HG02852 (cell line): ENCODE measurements at regions not wholly inside any gene's neighbourhood (a gene's known extent, or its start where the extent isn't known, plus 50 kb on each side); places are given as distances from the start of the nearest gene placed in this dataset.
A peak's percentile ranks its signal among the peaks of the same experiment; 100 is the strongest.

ENCODE experiments used
- ATAC-seq: cut with Tn5 transposase; IDR thresholded peaks from one replicate; pipeline ENCODE4 v1.9.1; 2021; ENCODE audit warnings: mild to moderate bottlenecking, moderate library complexity; ENCODE audit not compliant: unreplicated experiment

DNA sequence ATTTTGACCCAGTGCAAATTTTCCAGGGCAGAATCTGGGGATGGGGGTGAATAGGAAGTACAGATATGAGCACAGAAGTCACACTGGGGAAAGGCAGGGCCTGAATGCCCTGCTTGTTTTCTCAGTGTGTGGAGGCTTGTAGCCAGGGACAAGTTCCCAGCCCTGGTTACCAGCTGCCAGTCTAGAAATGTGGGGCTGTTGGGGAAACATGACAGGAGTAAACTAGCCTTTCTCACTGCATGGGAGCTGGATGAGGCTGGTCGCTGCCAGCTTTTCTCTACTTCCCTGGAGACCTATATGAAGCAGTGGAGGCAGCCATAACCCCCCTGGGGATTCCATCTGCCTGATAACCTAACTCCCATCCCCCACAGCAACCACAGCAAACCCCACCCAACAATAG is 2267.7 kb downstream of the PCDH9 start:
- ATAC-seq: no peak

DNA sequence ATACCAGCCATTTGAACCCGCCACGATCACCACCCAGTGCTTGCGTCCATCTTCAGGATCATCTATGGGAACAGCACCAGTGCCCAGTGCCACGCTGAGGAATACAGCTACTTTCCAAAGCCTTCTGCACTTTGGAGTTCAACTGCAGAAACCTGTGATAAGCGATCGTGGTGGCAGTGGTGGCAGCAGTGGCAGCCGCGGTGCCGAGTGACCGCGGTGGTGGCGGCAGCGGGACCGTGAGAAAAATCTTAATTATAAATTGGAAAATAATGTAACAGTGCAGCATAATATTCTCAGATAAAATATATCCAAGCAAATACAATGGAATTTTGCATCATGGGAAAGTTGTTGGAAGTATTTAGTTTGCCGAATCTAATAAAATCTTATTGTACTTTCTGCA is 2270.9 kb downstream of the PCDH9 start:
- no peak for ATAC-seq

GRCh38 chr13:64958106-64958505 is 2272.0 kb downstream of the PCDH9 start:
- ATAC-seq: no peak

DNA sequence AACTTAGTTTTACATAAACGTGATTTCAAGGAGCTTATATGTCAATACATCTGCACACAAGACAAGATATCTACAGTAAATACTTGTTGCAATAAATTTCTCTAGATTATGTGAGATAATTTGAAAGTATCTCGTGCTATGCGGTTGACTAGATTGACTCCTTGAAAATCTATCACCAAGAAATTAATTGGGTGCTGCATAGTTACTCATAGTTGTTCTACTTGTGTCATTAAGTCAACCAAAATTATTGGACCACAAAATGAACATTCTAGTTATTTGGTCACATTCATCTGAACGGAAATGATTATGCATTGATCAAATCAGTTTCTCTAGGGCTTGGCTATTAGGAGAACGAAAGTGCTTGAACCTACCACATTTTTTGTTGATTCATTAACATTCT is 2291.5 kb downstream of the PCDH9 start:
- no peak for ATAC-seq

GRCh38 chr13:64937302-64937701 is 2292.8 kb downstream of the PCDH9 start:
- ATAC-seq: no peak

GRCh38 chr13:64936879-64937278 is 2293.3 kb downstream of the PCDH9 start:
- no peak for ATAC-seq

- no peak for ATAC-seq
These were observed 2294.7 kb downstream of the PCDH9 start for GRCh38 chr13:64935441-64935840.

DNA sequence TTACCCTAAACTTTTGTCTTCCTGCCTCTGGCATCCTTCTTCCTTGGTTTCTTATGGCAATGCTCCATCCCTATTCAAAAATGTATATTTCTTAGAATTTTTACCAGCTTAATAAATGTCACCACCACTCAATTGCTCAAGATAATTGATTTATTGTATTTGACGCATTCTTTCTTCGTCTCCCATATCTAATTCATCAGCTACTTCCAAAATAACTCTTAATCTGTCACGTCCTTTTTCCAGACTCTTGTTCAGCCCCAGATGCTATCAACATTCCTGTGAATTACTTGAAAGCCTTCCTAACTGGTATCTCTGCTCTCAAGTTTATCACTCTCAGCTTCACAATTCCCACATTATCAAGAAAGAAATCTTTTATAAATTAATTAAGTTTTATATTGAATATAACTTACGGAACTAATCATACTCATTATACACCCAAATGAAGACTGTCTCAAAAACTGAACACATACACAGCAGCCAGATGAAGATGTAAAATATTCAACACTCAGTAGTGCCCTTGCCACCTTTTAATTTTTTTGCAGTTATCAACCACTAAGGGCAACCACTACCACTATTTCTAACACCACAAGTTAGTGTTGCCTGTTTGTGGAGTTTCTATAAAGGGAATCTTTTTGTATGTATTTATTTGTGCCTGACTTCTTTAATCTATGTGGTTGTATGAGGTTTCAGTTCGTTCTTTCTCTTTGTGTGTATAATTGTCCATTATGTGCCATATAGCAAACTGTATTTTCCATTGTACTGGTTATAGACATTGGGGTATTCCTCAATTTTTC is 2295.4 kb downstream of the PCDH9 start:
- ATAC-seq: no peak

GRCh38 chr13:64930636-64931035 is 2299.5 kb downstream of the PCDH9 start:
- no peak for ATAC-seq

- peak; percentile 77 for ATAC-seq
These were observed 2301.2 kb downstream of the PCDH9 start for GRCh38 chr13:64928696-64929499.

GRCh38 chr13:64925727-64926126 is 2304.4 kb downstream of the PCDH9 start:
- ATAC-seq: no peak

GRCh38 chr13:64925284-64925683 is 2304.9 kb downstream of the PCDH9 start:
- ATAC-seq: no peak

DNA sequence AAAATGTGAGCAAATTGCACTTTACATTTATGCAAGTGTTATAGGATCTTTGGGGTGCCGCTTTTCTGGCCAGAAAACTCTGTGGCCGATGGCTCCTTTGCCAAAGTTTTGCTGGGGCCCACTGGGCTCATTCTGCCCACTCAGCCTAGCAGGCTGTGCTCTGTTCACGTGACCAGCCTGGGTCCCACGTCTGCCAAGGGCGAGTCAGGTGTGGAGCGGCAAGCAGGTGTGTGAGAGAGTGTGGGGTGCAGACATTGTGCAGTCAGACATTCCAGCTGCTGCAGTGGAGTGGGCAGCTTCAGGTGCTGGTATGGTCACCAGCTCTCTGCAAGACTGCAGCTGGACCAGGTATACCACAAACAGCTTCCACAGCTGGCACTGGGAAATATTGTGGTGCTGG is 2305.7 kb downstream of the PCDH9 start:
- no peak for ATAC-seq

- no peak for ATAC-seq
These were observed 2312.6 kb downstream of the PCDH9 start for GRCh38 chr13:64917566-64917965.

DNA sequence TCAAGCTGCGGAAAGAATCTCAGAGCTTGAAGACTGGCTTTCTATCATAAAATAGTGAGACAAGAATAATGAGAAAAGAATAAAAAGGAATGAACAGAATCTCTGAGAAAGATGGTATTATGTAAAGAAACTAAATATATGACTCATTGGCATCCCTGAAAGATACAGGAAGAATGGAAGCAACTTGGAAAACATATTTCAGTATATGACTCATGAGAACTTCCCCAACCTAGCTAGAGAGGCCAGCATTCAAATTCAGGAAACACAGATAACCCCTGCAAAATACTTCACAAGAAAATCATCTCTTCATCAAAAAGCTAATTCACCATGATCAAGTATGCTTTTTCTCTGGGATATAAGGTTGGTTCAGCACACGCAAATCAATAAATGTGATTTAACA is 2318.0 kb downstream of the PCDH9 start:
- no peak for ATAC-seq

- ATAC-seq: no peak
These were observed 2320.0 kb downstream of the PCDH9 start for GRCh38 chr13:64910096-64910495.

DNA sequence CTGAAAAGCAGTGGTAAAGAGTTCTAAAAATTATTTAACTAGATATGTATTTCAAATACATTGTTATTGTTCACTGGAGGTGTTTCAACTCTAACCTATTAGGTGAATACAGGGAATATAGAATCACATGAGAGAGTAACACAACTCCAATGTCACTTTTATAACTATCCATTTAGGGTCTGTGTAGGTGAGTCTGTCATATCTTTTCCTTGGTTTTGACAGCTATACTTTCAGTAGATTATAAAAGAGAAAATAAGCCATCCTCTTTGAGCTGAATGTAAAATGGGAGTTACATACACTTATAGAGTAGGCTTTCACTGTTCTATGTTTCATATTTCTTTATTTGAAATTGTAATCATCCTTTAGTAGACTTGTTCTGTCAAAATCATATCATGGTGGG is 2321.0 kb downstream of the PCDH9 start:
- no peak for ATAC-seq

DNA sequence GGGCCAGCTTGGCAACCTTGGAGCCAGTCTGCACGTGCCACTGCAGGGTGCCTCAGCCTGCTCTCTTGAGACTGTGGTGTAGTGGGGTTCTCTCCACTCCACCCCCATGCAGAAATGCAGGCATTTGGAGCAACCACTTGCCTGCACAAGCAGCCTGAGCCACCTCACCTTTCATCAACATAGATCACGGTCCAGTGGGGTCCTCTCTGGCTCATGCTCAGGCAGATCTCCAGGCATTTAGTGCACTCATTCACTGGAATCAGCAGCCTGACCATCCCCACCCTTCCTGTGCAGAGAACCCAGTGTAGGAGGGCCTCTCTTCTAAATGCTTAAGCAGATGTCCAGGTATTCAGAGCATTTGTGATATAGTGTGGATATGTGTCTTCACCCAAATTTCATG is 2330.1 kb downstream of the PCDH9 start:
- ATAC-seq: no peak

GRCh38 chr13:64884976-64885375 is 2345.2 kb downstream of the PCDH9 start:
- no peak for ATAC-seq

- ATAC-seq: no peak
These were observed 2353.0 kb downstream of the PCDH9 start for GRCh38 chr13:64877176-64877575.

- no peak for ATAC-seq
These were observed 2358.4 kb downstream of the PCDH9 start for GRCh38 chr13:64871742-64872141.

GRCh38 chr13:64869539-64869938 is 2360.6 kb downstream of the PCDH9 start:
- no peak for ATAC-seq
